ENCODE measurements at regions not wholly inside any gene's neighbourhood (a gene's known extent, or its start where the extent isn't known, plus 50 kb on each side); places are given as distances from the start of the nearest gene placed in this dataset.

- TF ChIP-seq, protein P1, sequence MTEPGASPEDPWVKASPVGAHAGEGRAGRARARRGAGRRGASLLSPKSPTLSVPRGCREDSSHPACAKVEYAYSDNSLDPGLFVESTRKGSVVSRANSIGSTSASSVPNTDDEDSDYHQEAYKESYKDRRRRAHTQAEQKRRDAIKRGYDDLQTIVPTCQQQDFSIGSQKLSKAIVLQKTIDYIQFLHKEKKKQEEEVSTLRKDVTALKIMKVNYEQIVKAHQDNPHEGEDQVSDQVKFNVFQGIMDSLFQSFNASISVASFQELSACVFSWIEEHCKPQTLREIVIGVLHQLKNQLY (CRISPR knock-in tag; IDR thresholded peaks at IDR 0.05): no peak
- no peak for TF ChIP-seq HMGA2 (CRISPR knock-in tag; IDR thresholded peaks at IDR 0.05)
- TF ChIP-seq FOXP4 (CRISPR knock-in tag; IDR thresholded peaks at IDR 0.05): no peak
- no peak for TF ChIP-seq ZNF138 (CRISPR knock-in tag; conservative IDR thresholded peaks at IDR 0.05)
- no peak for TF ChIP-seq ESRRA (CRISPR knock-in tag; IDR thresholded peaks at IDR 0.05; ENCODE audit: borderline replicate concordance)
- TF ChIP-seq FOXP1 (CRISPR knock-in tag; IDR thresholded peaks at IDR 0.05; ENCODE audit: borderline replicate concordance): no peak
- TF ChIP-seq, protein P2, sequence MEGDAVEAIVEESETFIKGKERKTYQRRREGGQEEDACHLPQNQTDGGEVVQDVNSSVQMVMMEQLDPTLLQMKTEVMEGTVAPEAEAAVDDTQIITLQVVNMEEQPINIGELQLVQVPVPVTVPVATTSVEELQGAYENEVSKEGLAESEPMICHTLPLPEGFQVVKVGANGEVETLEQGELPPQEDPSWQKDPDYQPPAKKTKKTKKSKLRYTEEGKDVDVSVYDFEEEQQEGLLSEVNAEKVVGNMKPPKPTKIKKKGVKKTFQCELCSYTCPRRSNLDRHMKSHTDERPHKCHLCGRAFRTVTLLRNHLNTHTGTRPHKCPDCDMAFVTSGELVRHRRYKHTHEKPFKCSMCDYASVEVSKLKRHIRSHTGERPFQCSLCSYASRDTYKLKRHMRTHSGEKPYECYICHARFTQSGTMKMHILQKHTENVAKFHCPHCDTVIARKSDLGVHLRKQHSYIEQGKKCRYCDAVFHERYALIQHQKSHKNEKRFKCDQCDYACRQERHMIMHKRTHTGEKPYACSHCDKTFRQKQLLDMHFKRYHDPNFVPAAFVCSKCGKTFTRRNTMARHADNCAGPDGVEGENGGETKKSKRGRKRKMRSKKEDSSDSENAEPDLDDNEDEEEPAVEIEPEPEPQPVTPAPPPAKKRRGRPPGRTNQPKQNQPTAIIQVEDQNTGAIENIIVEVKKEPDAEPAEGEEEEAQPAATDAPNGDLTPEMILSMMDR (IDR thresholded peaks at IDR 0.05): no peak
Measured at GRCh38 chr6:22356362-22356940, 59.6 kb upstream of the PRL start (continued).

- H3K4me1 Mint-ChIP-seq: peaks cover 11% of the 10 kb centered on the region
- ATAC-seq (no peak), DNase-seq (ENCODE audit: low spot score) (no peak)
- H3K36me3 Mint-ChIP-seq: peaks cover 13% of the 10 kb centered on the region
- ChIA-PET POLR2A (no interaction called here), CTCF (no interaction called here)
- no peak overlapping the region for H3K4me3 Mint-ChIP-seq
- no peak for TF ChIP-seq ZNF263 (CRISPR knock-in tag; IDR thresholded peaks at IDR 0.05; ENCODE audit: low read depth)
- TF ChIP-seq JUN (CRISPR knock-in tag; IDR thresholded peaks at IDR 0.05): no peak
- TF ChIP-seq, protein P3, sequence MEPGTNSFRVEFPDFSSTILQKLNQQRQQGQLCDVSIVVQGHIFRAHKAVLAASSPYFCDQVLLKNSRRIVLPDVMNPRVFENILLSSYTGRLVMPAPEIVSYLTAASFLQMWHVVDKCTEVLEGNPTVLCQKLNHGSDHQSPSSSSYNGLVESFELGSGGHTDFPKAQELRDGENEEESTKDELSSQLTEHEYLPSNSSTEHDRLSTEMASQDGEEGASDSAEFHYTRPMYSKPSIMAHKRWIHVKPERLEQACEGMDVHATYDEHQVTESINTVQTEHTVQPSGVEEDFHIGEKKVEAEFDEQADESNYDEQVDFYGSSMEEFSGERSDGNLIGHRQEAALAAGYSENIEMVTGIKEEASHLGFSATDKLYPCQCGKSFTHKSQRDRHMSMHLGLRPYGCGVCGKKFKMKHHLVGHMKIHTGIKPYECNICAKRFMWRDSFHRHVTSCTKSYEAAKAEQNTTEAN (CRISPR knock-in tag; IDR thresholded peaks at IDR 0.05): no peak
- TF ChIP-seq NR2C2 (CRISPR knock-in tag; IDR thresholded peaks at IDR 0.05): no peak
- TF ChIP-seq E2F4 (CRISPR knock-in tag; IDR thresholded peaks at IDR 0.05; ENCODE audit: borderline replicate concordance, low read depth): no peak
- TF ChIP-seq SMAD4 (CRISPR knock-in tag; IDR thresholded peaks at IDR 0.05): no peak
- no peak for TF ChIP-seq ESRRA (CRISPR knock-in tag; IDR thresholded peaks at IDR 0.05; ENCODE audit: borderline replicate concordance)
- H3K9me3 Mint-ChIP-seq: peaks cover 27% of the 10 kb centered on the region
- H3K27me3 Mint-ChIP-seq (ENCODE audit: low read depth): no peaks in the 10 kb centered on the region
- H3K27ac Mint-ChIP-seq: no peak overlapping the region
Measured at GRCh38 chr6:22357724-22358189, 60.9 kb upstream of the PRL start.

DNA sequence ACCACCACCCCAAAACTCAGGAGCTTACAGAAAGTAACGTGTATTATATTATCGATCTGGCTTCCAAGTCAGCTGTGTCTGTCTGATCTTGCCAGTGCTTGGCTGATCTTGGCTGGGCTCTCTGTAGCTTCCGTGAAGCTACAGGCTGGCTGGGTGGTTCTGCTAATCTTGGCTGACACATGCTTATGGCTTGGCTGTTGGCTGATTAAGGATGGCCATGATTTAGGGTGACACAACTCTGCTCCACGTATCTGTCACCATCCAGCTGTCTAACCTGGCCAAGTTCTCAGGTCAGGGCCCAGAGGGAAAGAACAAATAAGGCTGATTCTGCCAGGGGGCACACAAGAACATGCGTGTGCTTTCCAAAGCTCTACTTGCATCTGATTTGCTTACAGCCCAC, 64.7 kb upstream of the PRL start:
- ChIA-PET CTCF (no interaction called here), POLR2A (no interaction called here)
- DNase-seq (ENCODE audit: low spot score) (no peak), ATAC-seq (no peak)
- Mint-ChIP-seq H3K27ac (no peak overlapping the region), H3K27me3 (ENCODE audit: low read depth) (no peaks in the 10 kb centered on the region), H3K9me3 (peaks cover 26% of the 10 kb centered on the region), H3K36me3 (peaks cover 18% of the 10 kb centered on the region), H3K4me1 (peaks cover 25% of the 10 kb centered on the region), H3K4me3 (no peak overlapping the region)
- TF ChIP-seq, protein P4, sequence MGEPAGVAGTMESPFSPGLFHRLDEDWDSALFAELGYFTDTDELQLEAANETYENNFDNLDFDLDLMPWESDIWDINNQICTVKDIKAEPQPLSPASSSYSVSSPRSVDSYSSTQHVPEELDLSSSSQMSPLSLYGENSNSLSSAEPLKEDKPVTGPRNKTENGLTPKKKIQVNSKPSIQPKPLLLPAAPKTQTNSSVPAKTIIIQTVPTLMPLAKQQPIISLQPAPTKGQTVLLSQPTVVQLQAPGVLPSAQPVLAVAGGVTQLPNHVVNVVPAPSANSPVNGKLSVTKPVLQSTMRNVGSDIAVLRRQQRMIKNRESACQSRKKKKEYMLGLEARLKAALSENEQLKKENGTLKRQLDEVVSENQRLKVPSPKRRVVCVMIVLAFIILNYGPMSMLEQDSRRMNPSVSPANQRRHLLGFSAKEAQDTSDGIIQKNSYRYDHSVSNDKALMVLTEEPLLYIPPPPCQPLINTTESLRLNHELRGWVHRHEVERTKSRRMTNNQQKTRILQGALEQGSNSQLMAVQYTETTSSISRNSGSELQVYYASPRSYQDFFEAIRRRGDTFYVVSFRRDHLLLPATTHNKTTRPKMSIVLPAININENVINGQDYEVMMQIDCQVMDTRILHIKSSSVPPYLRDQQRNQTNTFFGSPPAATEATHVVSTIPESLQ (CRISPR knock-in tag; IDR thresholded peaks at IDR 0.05): no peak
- TF ChIP-seq RELA (CRISPR knock-in tag; IDR thresholded peaks at IDR 0.05; ENCODE audit: borderline replicate concordance): no peak
- TF ChIP-seq, protein P5, sequence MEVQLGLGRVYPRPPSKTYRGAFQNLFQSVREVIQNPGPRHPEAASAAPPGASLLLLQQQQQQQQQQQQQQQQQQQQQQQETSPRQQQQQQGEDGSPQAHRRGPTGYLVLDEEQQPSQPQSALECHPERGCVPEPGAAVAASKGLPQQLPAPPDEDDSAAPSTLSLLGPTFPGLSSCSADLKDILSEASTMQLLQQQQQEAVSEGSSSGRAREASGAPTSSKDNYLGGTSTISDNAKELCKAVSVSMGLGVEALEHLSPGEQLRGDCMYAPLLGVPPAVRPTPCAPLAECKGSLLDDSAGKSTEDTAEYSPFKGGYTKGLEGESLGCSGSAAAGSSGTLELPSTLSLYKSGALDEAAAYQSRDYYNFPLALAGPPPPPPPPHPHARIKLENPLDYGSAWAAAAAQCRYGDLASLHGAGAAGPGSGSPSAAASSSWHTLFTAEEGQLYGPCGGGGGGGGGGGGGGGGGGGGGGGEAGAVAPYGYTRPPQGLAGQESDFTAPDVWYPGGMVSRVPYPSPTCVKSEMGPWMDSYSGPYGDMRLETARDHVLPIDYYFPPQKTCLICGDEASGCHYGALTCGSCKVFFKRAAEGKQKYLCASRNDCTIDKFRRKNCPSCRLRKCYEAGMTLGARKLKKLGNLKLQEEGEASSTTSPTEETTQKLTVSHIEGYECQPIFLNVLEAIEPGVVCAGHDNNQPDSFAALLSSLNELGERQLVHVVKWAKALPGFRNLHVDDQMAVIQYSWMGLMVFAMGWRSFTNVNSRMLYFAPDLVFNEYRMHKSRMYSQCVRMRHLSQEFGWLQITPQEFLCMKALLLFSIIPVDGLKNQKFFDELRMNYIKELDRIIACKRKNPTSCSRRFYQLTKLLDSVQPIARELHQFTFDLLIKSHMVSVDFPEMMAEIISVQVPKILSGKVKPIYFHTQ (CRISPR knock-in tag; IDR thresholded peaks at IDR 0.05): no peak
- TF ChIP-seq ZNF416 (CRISPR knock-in tag; IDR thresholded peaks at IDR 0.05): no peak
- no peak for TF ChIP-seq ZNF423 (CRISPR knock-in tag; IDR thresholded peaks at IDR 0.05)
- TF ChIP-seq, protein P1 (CRISPR knock-in tag; IDR thresholded peaks at IDR 0.05): no peak
